Astrocyte (in vitro differentiated cells and primary cell): ENCODE measurements at regions not wholly inside any gene's neighbourhood (a gene's known extent, or its start where the extent isn't known, plus 50 kb on each side); places are given as distances from the start of the nearest gene placed in this dataset.

Experiments
- EZH2 ChIP-seq: IDR thresholded peaks from 2 replicates; pipeline ENCODE4 v1.6.1; 2012; ENCODE audit warnings: mild to moderate bottlenecking, low read length, inconsistent platforms; ENCODE audit not compliant: insufficient read depth
- TF ChIP-seq, protein P1 (sequence below): IDR thresholded peaks from 2 replicates; pipeline ENCODE4 v1.5.1; 2011; ENCODE audit warnings: low read depth, mild to moderate bottlenecking, inconsistent platforms, low read length, moderate library complexity; ENCODE audit not compliant: insufficient read depth

DNA sequence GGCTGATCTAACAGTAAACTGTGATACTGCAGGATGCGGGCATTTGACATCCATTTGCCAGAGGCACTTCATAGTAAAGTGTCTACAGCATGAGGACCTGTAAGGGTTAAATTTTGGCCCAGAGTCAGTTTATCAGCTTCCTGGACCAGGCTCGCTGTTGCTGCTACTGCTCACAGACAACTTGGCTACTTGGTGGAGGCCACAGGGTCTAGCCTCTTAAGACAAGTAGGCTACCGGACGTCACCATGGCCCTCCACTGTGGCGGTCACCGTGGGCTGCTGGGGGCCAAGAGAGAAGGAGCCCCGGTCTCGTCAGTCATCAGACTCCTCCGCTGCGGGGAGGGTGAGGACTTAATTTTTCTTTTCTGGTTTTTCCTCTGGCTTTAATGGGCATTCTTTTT lies 117.3 kb upstream of the PZP start:
- TF ChIP-seq, protein P1, sequence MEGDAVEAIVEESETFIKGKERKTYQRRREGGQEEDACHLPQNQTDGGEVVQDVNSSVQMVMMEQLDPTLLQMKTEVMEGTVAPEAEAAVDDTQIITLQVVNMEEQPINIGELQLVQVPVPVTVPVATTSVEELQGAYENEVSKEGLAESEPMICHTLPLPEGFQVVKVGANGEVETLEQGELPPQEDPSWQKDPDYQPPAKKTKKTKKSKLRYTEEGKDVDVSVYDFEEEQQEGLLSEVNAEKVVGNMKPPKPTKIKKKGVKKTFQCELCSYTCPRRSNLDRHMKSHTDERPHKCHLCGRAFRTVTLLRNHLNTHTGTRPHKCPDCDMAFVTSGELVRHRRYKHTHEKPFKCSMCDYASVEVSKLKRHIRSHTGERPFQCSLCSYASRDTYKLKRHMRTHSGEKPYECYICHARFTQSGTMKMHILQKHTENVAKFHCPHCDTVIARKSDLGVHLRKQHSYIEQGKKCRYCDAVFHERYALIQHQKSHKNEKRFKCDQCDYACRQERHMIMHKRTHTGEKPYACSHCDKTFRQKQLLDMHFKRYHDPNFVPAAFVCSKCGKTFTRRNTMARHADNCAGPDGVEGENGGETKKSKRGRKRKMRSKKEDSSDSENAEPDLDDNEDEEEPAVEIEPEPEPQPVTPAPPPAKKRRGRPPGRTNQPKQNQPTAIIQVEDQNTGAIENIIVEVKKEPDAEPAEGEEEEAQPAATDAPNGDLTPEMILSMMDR, result no peak
- no peak for TF ChIP-seq EZH2
